ENCODE measurements at regions not wholly inside any gene's neighbourhood (a gene's known extent, or its start where the extent isn't known, plus 50 kb on each side); places are given as distances from the start of the nearest gene placed in this dataset.

- Mint-ChIP-seq H3K4me3 (ENCODE audit: unreplicated experiment) (no peak overlapping the region), H3K4me1 (ENCODE audit: low read depth, unreplicated experiment) (peaks cover 27% of the 10 kb centered on the region), H3K9me3 (ENCODE audit: unreplicated experiment) (peaks cover 3% of the 10 kb centered on the region), H3K27ac (ENCODE audit: unreplicated experiment) (no peak overlapping the region), H3K36me3 (ENCODE audit: unreplicated experiment) (no peaks in the 10 kb centered on the region), H3K27me3 (ENCODE audit: unreplicated experiment) (peaks cover 5% of the 10 kb centered on the region)
- TF ChIP-seq, protein P1, sequence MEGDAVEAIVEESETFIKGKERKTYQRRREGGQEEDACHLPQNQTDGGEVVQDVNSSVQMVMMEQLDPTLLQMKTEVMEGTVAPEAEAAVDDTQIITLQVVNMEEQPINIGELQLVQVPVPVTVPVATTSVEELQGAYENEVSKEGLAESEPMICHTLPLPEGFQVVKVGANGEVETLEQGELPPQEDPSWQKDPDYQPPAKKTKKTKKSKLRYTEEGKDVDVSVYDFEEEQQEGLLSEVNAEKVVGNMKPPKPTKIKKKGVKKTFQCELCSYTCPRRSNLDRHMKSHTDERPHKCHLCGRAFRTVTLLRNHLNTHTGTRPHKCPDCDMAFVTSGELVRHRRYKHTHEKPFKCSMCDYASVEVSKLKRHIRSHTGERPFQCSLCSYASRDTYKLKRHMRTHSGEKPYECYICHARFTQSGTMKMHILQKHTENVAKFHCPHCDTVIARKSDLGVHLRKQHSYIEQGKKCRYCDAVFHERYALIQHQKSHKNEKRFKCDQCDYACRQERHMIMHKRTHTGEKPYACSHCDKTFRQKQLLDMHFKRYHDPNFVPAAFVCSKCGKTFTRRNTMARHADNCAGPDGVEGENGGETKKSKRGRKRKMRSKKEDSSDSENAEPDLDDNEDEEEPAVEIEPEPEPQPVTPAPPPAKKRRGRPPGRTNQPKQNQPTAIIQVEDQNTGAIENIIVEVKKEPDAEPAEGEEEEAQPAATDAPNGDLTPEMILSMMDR (IDR thresholded peaks at IDR 0.05; ENCODE audit: partially characterized antibody, unreplicated experiment) = no peak
- no peak for DNase-seq
These were observed 55.0 kb upstream of the PCSK2 start for GRCh38 chr20:17171746-17172280.

DNA sequence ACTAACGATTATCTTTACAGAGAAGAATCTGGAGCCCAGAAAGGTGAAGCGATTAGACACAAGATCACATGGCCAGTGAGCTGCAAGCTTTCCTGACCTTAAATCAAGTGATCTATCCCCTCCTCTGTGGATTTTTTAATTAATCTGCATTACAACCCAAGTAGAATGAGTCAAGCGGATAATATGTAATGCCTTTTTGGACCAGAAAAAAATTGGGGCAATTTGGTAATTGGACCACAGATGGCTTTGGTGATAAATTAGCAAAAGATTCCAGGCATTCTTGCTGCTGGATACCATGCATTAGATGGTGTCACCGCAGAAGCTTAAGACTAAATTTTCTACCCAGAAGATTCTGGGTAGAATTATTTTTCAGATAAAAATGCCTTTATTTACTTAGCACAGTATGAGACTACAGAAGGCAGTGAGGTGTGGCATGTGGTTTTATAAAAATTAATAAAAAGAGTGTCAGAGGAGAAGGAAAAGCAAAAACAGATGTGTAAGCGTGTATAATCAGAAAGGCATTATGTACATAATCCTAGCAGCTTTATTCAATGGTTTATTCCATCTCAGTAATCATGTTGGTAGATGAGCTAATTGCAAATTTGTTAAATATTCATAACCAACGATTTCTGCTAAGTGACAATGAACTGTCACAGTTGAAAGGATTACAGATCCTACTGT is 53.9 kb upstream of the PCSK2 start:
- H3K27me3 Mint-ChIP-seq (ENCODE audit: unreplicated experiment) = peaks cover 7% of the 10 kb centered on the region
- peaks cover 27% of the 10 kb centered on the region for H3K4me1 Mint-ChIP-seq (ENCODE audit: low read depth, unreplicated experiment)
- TF ChIP-seq, protein P1 (IDR thresholded peaks at IDR 0.05; ENCODE audit: partially characterized antibody, unreplicated experiment) = no peak
- H3K36me3 Mint-ChIP-seq (ENCODE audit: unreplicated experiment) = no peaks in the 10 kb centered on the region
- peaks cover 3% of the 10 kb centered on the region for H3K9me3 Mint-ChIP-seq (ENCODE audit: unreplicated experiment)
- DNase-seq = no peak
- no peak overlapping the region for H3K4me3 Mint-ChIP-seq (ENCODE audit: unreplicated experiment)
- no peak overlapping the region for H3K27ac Mint-ChIP-seq (ENCODE audit: unreplicated experiment)
